ENCODE measurements at regions not wholly inside any gene's neighbourhood (a gene's known extent, or its start where the extent isn't known, plus 50 kb on each side); places are given as distances from the start of the nearest gene placed in this dataset.

- POLR2A ChIA-PET: no interaction called here
- CTCF ChIA-PET: no interaction called here
Measured at GRCh38 chr4:33349376-33349775, 2629.2 kb downstream of the PCDH7 start.

GRCh38 chr4:33357121-33357520, 2637.0 kb downstream of the PCDH7 start:
- Histone ChIP-seq H3K4me3 (ENCODE audit: low read depth in 2 of 2, low read length in 2 of 2) (no peak overlapping the region), H3K27me3 (ENCODE audit: control insufficient read depth, insufficient read depth, low read length) (no peaks in the 10 kb centered on the region), H3K4me1 (ENCODE audit: control insufficient read depth, insufficient read depth, low read length) (no peaks in the 10 kb centered on the region), H3K36me3 (ENCODE audit: control insufficient read depth, insufficient read depth, low read length) (no peaks in the 10 kb centered on the region), H3K9me3 (ENCODE audit: control insufficient read depth, insufficient read depth, low read depth, low read length) (no peaks in the 10 kb centered on the region), H3K27ac (ENCODE audit: low read length) (no peak overlapping the region)
- no TSS peak for BruUV-seq (replicated peaks)
- TF ChIP-seq POLR2AphosphoS5 (IDR thresholded peaks at IDR 0.05; ENCODE audit: low read depth, low read length) (no peak), SIN3A (IDR thresholded peaks at IDR 0.05; ENCODE audit: borderline replicate concordance, insufficient read depth, low read depth, low read length) (no peak), TCF7L2 (IDR thresholded peaks at IDR 0.05; ENCODE audit: low read depth, low read length) (no peak)
- TF ChIP-seq, protein P1, sequence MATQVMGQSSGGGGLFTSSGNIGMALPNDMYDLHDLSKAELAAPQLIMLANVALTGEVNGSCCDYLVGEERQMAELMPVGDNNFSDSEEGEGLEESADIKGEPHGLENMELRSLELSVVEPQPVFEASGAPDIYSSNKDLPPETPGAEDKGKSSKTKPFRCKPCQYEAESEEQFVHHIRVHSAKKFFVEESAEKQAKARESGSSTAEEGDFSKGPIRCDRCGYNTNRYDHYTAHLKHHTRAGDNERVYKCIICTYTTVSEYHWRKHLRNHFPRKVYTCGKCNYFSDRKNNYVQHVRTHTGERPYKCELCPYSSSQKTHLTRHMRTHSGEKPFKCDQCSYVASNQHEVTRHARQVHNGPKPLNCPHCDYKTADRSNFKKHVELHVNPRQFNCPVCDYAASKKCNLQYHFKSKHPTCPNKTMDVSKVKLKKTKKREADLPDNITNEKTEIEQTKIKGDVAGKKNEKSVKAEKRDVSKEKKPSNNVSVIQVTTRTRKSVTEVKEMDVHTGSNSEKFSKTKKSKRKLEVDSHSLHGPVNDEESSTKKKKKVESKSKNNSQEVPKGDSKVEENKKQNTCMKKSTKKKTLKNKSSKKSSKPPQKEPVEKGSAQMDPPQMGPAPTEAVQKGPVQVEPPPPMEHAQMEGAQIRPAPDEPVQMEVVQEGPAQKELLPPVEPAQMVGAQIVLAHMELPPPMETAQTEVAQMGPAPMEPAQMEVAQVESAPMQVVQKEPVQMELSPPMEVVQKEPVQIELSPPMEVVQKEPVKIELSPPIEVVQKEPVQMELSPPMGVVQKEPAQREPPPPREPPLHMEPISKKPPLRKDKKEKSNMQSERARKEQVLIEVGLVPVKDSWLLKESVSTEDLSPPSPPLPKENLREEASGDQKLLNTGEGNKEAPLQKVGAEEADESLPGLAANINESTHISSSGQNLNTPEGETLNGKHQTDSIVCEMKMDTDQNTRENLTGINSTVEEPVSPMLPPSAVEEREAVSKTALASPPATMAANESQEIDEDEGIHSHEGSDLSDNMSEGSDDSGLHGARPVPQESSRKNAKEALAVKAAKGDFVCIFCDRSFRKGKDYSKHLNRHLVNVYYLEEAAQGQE (IDR thresholded peaks at IDR 0.05; ENCODE audit: insufficient read depth in 1 of 2, low read depth in 2 of 2, low read length in 1 of 2): no peak
- in situ Hi-C loops (cut with HindIII; ENCODE audit: low pct_unique_long_range_greater_than_20kb, low sequenced_read_pairs): no loop called here
- ATAC-seq: no peak
- CTCF ChIA-PET: no interaction called here
- DNase-seq (ENCODE audit: low read depth, low spot score): no peak
- POLR2A ChIA-PET: no interaction called here
- intact Hi-C loops (cut with micrococcal nuclease; ENCODE audit: unreplicated experiment): no loop called here

More at GRCh38 chr4:33349376-33349775, 2629.2 kb downstream of the PCDH7 start:
- DNase-seq (ENCODE audit: low read depth, low spot score) (no peak), ATAC-seq (no peak)
- Histone ChIP-seq H3K36me3 (ENCODE audit: control insufficient read depth, insufficient read depth, low read length) (no peaks in the 10 kb centered on the region), H3K4me3 (ENCODE audit: low read depth in 2 of 2, low read length in 2 of 2) (no peak overlapping the region), H3K27ac (ENCODE audit: low read length) (no peak overlapping the region), H3K27me3 (ENCODE audit: control insufficient read depth, insufficient read depth, low read length) (no peaks in the 10 kb centered on the region), H3K4me1 (ENCODE audit: control insufficient read depth, insufficient read depth, low read length) (no peaks in the 10 kb centered on the region), H3K9me3 (ENCODE audit: control insufficient read depth, insufficient read depth, low read depth, low read length) (no peaks in the 10 kb centered on the region)
- TF ChIP-seq, protein P2, sequence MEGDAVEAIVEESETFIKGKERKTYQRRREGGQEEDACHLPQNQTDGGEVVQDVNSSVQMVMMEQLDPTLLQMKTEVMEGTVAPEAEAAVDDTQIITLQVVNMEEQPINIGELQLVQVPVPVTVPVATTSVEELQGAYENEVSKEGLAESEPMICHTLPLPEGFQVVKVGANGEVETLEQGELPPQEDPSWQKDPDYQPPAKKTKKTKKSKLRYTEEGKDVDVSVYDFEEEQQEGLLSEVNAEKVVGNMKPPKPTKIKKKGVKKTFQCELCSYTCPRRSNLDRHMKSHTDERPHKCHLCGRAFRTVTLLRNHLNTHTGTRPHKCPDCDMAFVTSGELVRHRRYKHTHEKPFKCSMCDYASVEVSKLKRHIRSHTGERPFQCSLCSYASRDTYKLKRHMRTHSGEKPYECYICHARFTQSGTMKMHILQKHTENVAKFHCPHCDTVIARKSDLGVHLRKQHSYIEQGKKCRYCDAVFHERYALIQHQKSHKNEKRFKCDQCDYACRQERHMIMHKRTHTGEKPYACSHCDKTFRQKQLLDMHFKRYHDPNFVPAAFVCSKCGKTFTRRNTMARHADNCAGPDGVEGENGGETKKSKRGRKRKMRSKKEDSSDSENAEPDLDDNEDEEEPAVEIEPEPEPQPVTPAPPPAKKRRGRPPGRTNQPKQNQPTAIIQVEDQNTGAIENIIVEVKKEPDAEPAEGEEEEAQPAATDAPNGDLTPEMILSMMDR (IDR thresholded peaks at IDR 0.05): no peak
- TF ChIP-seq SIN3A (IDR thresholded peaks at IDR 0.05; ENCODE audit: borderline replicate concordance, insufficient read depth, low read depth, low read length) (no peak), TCF7L2 (IDR thresholded peaks at IDR 0.05; ENCODE audit: low read depth, low read length) (no peak), POLR2AphosphoS5 (IDR thresholded peaks at IDR 0.05; ENCODE audit: low read depth, low read length) (no peak)
- TF ChIP-seq, protein P1 (IDR thresholded peaks at IDR 0.05; ENCODE audit: insufficient read depth in 1 of 2, low read depth in 2 of 2, low read length in 1 of 2): no peak
- intact Hi-C loops (cut with micrococcal nuclease; ENCODE audit: unreplicated experiment) (no loop called here), in situ Hi-C loops (cut with HindIII; ENCODE audit: low pct_unique_long_range_greater_than_20kb, low sequenced_read_pairs) (no loop called here)
- BruUV-seq (replicated peaks): no TSS peak

Data from Panc1 (cell line).